Keratinocyte (primary cell): ENCODE measurements at regions not wholly inside any gene's neighbourhood (a gene's known extent, or its start where the extent isn't known, plus 50 kb on each side); places are given as distances from the start of the nearest gene placed in this dataset.

Experiments
- DNase-seq: peaks from one replicate; pipeline ENCODE4 v3.0.0-alpha.2; 2011; ENCODE audit warnings: low read depth, missing footprints, low spot score
- FAIRE-seq: peaks from 2 replicates; lab custom pipeline; 2011; peaks lifted over from hg19 to GRCh38; lab: Jason Lieb, UNC
- H2AFZ ChIP-seq: 2 replicates; pipeline ENCODE4 v1.6.0; 2012; ENCODE audit warnings: low read length, control low read depth, inconsistent platforms; ENCODE audit not compliant: control insufficient read depth
- H3K27ac ChIP-seq: 2 replicates; pipeline ENCODE4 v1.5.1; 2011; ENCODE audit warnings: low read length; ENCODE audit not compliant: control insufficient read depth, insufficient read depth
- H3K27me3 ChIP-seq: 3 replicates; pipeline ENCODE4 v1.6.0; 2011; ENCODE audit warnings: low read length; ENCODE audit not compliant: control insufficient read depth, insufficient read depth; ENCODE audit errors: extremely low read depth
- H3K36me3 ChIP-seq, 2 experiments: 2 replicates in 1 of 2; 3 replicates in 1 of 2; pipeline ENCODE4 v1.5.1; 2011; ENCODE audit warnings: low read length in 2 of 2, mild to moderate bottlenecking in 1 of 2; ENCODE audit not compliant: control insufficient read depth in 2 of 2, insufficient read depth in 2 of 2; ENCODE audit errors: extremely low read depth in 1 of 2
- H3K4me1 ChIP-seq: 3 replicates; pipeline ENCODE4 v1.5.1; 2011; ENCODE audit warnings: low read length; ENCODE audit not compliant: control insufficient read depth, insufficient read depth; ENCODE audit errors: extremely low read depth
- H3K4me2 ChIP-seq: 3 replicates; pipeline ENCODE4 v1.6.0; 2011; ENCODE audit warnings: low read depth, low read length; ENCODE audit not compliant: control insufficient read depth, insufficient read depth; ENCODE audit errors: extremely low read depth
- H3K4me3 ChIP-seq, 3 experiments: fragments of 200-600 bp in 1 of 3; sonication (generic) in 1 of 3; 2 replicates in 2 of 3; 3 replicates in 1 of 3; pipeline ENCODE4 v1.5.1; 2011 to 2016; ENCODE audit warnings: low read length in 3 of 3, mild to moderate bottlenecking in 3 of 3, control low read depth in 2 of 3, inconsistent platforms in 1 of 3, low read depth in 1 of 3, mixed read lengths in 1 of 3, mixed run types in 1 of 3, moderate library complexity in 1 of 3; ENCODE audit not compliant: control insufficient read depth in 2 of 3, insufficient read depth in 2 of 3; ENCODE audit errors: extremely low read depth in 1 of 3
- H3K79me2 ChIP-seq: 2 replicates; pipeline ENCODE4 v1.6.0; 2012; ENCODE audit warnings: low read length; ENCODE audit not compliant: control insufficient read depth, insufficient read depth
- H3K9ac ChIP-seq: 3 replicates; pipeline ENCODE4 v1.6.0; 2011; ENCODE audit warnings: low read length; ENCODE audit not compliant: control insufficient read depth, insufficient read depth; ENCODE audit errors: extremely low read depth
- H3K9me1 ChIP-seq: 3 replicates; pipeline ENCODE4 v1.6.0; 2011; ENCODE audit warnings: low read length; ENCODE audit not compliant: control insufficient read depth, insufficient read depth; ENCODE audit errors: extremely low read depth
- H3K9me3 ChIP-seq: 2 replicates; pipeline ENCODE4 v1.5.1; 2012; ENCODE audit warnings: low read depth, low read length; ENCODE audit not compliant: control insufficient read depth
- H4K20me1 ChIP-seq: 3 replicates; pipeline ENCODE4 v1.6.0; 2011; ENCODE audit warnings: low read length; ENCODE audit not compliant: control insufficient read depth, insufficient read depth; ENCODE audit errors: extremely low read depth
- CTCF ChIP-seq, 3 experiments: IDR thresholded peaks in 1 of 3; conservative IDR thresholded peaks in 1 of 3; optimal IDR thresholded peaks in 1 of 3; 2 replicates in 2 of 3; 3 replicates in 1 of 3; pipeline versions ENCODE3 to v1.5.1; 2011; ENCODE audit warnings: low read length in 3 of 3, mild to moderate bottlenecking in 3 of 3, moderate library complexity in 2 of 3, control low read depth in 1 of 3, inconsistent platforms in 1 of 3; ENCODE audit not compliant: insufficient read depth in 2 of 3; ENCODE audit errors: extremely low read depth in 1 of 3
- EZH2 ChIP-seq: IDR thresholded peaks from one replicate; pipeline ENCODE4 v1.6.1; 2012; ENCODE audit warnings: inconsistent platforms, mild to moderate bottlenecking, low read length, moderate library complexity
- dilution Hi-C: fragments of 300-500 bp; cut with MboI; formaldehyde crosslinking; loops from one replicate; pipeline ENCODE4 v1.7.0; 2020; ENCODE audit warnings: low sequenced_read_pairs; ENCODE audit not compliant: extremely low pct_ligation_motif_present

- H2AFZ ChIP-seq = no peak overlapping the region
- FAIRE-seq = no peak
- H3K4me1 ChIP-seq = no peaks in the 10 kb centered on the region
- no peak overlapping the region for H3K9ac ChIP-seq
- no peaks in the 10 kb centered on the region for H3K9me3 ChIP-seq
- H4K20me1 ChIP-seq = no peaks in the 10 kb centered on the region
- no peak overlapping the region for H3K4me2 ChIP-seq
- TF ChIP-seq EZH2 (no peak), CTCF (optimal IDR thresholded peaks at IDR 0.05 in 1 of 3, IDR thresholded peaks at IDR 0.05 in 1 of 3, conservative IDR thresholded peaks at IDR 0.05 in 1 of 3; ENCODE audit: extremely low read depth in 1 of 3, insufficient read depth in 2 of 3, low read length in 3 of 3) (no peak)
- no peak overlapping the region for H3K4me3 ChIP-seq
- H3K27me3 ChIP-seq = peaks cover 28% of the 10 kb centered on the region
- no peaks in the 10 kb centered on the region for H3K9me1 ChIP-seq
- no peak for DNase-seq
- H3K79me2 ChIP-seq = no peaks in the 10 kb centered on the region
- no peaks in the 10 kb centered on the region for H3K36me3 ChIP-seq
- dilution Hi-C loops = no loop called here
- H3K27ac ChIP-seq = no peak overlapping the region
These were observed 51.8 kb upstream of the RAPGEF1 start for GRCh38 chr9:131791542-131792254.
